ENCODE measurements at regions not wholly inside any gene's neighbourhood (a gene's known extent, or its start where the extent isn't known, plus 50 kb on each side); places are given as distances from the start of the nearest gene placed in this dataset.

DNA sequence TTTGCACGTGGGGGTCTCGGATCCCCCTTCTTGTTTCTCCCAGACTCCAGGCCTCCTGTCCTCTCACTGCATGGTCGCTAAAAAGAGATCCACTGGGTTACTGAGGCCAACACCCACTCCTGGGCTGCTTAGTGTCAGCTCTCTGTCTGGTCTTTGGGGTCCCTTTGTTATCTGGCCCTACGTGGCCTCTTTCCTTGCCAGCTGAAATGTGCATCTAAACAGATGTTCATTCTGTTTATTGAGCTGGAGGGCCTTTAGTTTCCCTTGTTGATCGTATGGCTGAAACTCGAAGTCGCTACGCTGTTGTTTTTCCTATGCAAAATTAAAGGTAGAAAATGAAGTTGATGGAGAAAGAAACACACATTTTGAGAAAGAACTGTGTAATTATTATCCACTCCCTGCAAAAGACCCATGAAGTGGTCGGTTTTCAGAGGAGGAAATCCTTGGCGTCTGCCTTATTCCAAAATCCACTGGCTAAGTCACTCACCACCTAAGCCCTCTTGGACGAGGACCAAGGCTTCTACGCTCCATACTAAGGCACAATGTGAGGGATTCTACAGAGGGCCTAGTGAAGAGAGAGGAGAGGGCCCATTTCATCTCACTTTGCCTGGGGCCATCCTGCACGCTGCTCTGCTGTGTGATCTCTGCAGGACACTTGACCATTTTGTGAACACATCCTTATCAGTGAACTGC is 105.3 kb downstream of the GLI2 start:
- CTCF ChIA-PET: no interaction called here

DNA sequence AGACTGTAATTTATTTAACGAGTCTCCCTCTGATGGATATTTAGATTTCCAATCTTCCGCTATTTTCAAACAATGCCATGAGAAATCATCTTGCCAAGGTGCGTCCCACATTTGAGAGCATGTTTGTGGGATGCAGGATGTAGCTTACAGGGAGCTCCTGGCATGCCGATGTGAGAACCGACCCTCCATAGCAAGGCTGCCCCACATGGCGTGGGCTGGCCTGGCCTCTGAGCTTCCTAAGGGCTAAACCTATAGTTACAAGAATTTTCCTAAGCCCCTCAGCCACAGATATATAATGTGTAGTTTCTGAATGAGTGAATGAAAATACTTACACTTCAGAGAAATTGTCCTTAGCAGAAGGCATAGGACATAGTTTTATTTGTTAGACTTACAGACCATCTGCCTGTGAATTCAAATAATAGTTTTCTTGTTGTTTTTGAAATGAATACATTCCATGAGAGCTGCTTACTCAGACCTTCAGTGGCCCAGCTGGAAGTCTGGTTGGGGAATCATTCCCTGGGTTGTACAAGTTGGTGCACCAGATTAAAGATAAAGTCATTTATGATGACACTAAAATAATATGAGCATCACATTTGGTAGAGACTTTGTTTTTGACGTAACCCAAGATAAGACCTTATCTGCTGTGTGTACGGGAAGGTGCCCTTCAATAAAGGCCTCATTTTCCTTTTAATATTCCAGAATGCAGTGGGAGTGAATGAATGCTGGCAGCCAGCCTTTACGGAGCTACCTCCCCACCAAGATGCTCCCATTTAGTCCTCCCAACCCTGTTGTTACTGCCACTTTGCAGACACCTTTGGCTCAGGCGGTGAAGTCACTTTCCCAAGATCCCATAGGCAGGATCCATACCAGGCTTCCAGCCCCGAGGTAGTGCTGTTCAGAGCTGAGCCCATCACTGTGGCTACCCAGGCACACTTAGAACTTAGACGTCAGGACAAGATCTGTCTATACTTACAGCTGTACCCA is 107.1 kb downstream of the GLI2 start:
- H3K9me3 Mint-ChIP-seq: no peaks in the 10 kb centered on the region
- peaks cover 2% of the 10 kb centered on the region for H3K27me3 Mint-ChIP-seq (ENCODE audit: low read depth)
- intact Hi-C loops (cut with micrococcal nuclease): no loop called here
- H3K27ac Mint-ChIP-seq: no peak overlapping the region
- no peaks in the 10 kb centered on the region for H3K4me1 Mint-ChIP-seq (ENCODE audit: low read depth)
- no peak overlapping the region for H3K4me3 Mint-ChIP-seq
- CTCF ChIA-PET: no interaction called here
- H3K36me3 Mint-ChIP-seq (ENCODE audit: low read depth): no peaks in the 10 kb centered on the region
- no peak for DNase-seq

More for the DNA sequence above, 105.3 kb downstream of the GLI2 start:
- Mint-ChIP-seq H3K27ac (no peak overlapping the region), H3K9me3 (no peaks in the 10 kb centered on the region), H3K4me3 (no peak overlapping the region), H3K27me3 (ENCODE audit: low read depth) (peaks cover 2% of the 10 kb centered on the region), H3K4me1 (ENCODE audit: low read depth) (no peaks in the 10 kb centered on the region), H3K36me3 (ENCODE audit: low read depth) (no peaks in the 10 kb centered on the region)
- DNase-seq: no peak
- intact Hi-C loops (cut with micrococcal nuclease): no loop called here

DNA sequence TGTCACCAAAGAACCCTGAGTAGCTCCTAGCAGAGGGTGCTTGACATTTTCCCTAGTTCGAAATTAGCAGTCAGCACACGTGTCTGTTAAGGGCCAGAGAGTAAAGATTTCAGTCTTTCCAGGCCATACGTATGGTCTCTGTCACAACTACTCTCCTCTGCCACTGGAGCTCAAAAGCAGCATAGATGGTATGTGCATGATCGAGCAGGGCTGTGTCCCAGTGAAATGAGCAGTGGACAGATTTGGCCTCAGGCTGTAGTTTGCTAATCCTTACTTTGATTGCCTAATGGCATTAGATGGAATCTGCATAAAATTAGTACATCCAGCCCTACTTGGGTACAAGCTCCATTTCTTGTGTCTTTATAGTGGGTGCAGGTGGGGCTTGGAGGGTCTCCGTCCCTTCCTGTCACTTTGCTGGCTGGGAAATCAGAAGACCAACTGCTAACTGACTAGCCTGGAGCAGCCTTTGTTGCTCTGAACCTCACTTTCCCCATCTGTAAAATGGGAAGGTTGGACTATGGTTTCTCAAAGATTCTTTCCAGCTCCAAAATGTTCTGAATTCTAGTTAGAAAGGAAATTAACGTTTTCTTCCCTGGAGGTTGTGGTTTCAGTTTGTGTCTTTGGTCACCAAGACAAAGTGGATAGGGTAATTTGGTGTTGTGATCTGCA is 108.5 kb downstream of the GLI2 start:
- Mint-ChIP-seq H3K36me3 (ENCODE audit: low read depth) (no peaks in the 10 kb centered on the region), H3K9me3 (peaks cover 2% of the 10 kb centered on the region), H3K4me3 (no peak overlapping the region), H3K27me3 (ENCODE audit: low read depth) (peaks cover 2% of the 10 kb centered on the region), H3K4me1 (ENCODE audit: low read depth) (no peaks in the 10 kb centered on the region), H3K27ac (no peak overlapping the region)
- no peak for DNase-seq
- CTCF ChIA-PET: no interaction called here
- intact Hi-C loops (cut with micrococcal nuclease): no loop called here

DNA sequence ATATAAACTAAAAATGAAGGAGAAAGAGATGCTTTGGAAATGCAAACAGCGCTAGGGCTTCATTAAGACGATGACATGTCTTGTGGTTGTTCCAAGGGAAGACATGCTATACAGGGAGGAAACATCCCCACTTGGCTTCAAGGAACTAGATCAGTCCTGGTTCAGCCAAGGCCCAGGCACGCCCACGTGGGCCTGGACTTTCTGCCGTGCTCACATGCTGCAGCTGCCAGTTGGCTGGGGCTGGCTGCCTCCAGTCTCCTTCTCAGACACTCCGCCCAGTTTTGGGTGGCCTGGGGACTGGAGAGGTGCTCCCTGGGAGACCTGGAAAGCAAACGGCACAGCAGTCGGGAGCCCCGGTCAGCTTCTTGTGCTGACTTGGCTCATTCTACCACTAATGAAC is 109.6 kb downstream of the GLI2 start:
- Mint-ChIP-seq H3K27ac (no peak overlapping the region), H3K9me3 (peaks cover 6% of the 10 kb centered on the region), H3K27me3 (ENCODE audit: low read depth) (peaks cover 2% of the 10 kb centered on the region), H3K36me3 (ENCODE audit: low read depth) (no peaks in the 10 kb centered on the region), H3K4me3 (no peak overlapping the region), H3K4me1 (ENCODE audit: low read depth) (no peaks in the 10 kb centered on the region)
- CTCF ChIA-PET: no interaction called here
- DNase-seq: no peak
- intact Hi-C loops (cut with micrococcal nuclease): no loop called here

DNA sequence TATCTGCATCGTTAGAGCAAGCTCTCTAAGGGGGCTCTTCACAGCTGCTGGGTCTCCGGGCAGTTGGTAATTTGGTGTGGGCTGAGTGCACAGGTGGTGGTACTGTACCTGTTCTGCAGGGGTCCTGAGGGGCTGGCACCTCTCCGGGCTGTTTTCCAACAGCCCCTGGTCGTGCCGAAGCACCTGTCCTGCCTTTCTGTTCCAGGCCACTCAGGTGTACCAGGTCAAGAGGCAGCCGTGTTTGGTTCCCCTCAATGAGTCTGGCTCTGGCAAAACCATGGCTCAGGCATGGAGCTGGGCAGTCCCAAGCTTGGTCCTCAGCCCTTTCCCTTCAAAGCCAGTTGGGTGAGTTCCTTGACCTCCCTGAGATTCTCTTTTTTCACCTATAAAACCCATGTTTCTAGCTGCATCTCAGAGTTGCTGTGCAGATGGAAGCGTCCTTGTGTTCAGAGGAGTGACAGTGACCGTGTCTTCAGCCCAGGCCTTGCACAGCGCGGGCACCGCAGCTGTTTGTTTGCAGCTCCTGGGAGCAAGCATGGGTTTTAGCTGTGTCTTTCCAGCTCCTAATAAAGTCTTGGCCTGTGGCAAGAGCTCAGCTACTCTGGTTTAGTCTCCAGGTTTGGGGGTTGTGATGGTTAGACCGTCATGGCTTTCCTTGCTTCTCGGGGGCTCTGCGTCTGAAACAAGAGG is 110.9 kb downstream of the GLI2 start:
- intact Hi-C loops (cut with micrococcal nuclease): no loop called here
- no peaks in the 10 kb centered on the region for H3K4me1 Mint-ChIP-seq (ENCODE audit: low read depth)

DNA sequence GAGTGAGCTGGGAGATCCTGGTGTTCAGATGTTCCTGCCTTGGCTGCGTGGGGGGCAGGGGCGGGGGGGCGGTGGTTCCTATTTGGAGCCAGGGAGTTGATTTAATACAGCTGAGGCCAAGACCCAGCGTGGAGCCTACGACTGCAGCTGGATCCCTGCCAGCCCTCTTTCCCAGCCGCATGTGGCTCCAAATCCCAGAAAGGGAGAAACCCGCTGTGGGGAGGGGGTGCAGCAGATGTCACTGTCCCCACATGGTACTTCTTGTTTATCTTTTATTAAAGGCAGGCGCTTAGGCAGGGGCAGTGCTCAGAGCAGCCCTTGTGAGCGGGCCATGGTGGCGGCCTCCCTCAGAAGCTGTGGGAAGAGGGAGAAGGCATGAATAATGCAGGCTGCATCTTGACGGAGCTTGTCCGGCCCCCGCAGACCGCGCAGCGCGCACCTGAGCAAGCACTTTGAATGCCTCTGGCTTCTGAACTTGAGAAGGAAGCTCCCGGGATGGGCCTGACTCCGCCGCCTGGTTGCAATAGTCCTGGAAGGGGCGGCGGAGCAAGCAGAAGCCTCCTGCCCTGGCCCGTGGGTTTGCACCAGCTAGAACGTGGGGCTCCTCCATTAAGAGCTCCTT is 112.1 kb downstream of the GLI2 start:
- intact Hi-C loops (cut with micrococcal nuclease): no loop called here
- no peaks in the 10 kb centered on the region for H3K4me1 Mint-ChIP-seq (ENCODE audit: low read depth)
- CTCF ChIA-PET: no interaction called here

More for the DNA sequence above, 110.9 kb downstream of the GLI2 start:
- Mint-ChIP-seq H3K4me3 (no peak overlapping the region), H3K36me3 (ENCODE audit: low read depth) (no peaks in the 10 kb centered on the region), H3K27me3 (ENCODE audit: low read depth) (no peaks in the 10 kb centered on the region), H3K9me3 (peaks cover 6% of the 10 kb centered on the region), H3K27ac (no peak overlapping the region)
- no peak for DNase-seq
- CTCF ChIA-PET: no interaction called here

DNA sequence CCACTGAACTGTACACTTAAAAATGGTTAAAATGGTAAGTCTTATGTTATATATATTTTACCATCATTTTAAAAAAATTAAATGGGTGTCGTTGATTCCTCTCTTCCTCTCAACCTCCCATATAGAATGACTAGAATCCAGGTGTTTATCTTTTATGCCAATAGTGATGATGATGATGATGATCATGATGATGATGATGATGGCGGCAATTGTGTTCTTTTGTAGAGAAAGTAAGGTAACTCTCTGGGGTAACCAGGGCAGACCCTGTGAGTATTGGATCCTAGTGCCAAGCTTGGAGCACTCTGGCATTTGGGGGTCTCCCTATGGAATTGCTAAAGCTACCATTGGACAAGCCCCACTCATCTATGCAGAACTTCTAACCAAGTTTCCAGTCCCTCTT is 113.6 kb downstream of the GLI2 start:
- Mint-ChIP-seq H3K27me3 (ENCODE audit: low read depth) (no peaks in the 10 kb centered on the region), H3K4me3 (no peak overlapping the region), H3K36me3 (ENCODE audit: low read depth) (no peaks in the 10 kb centered on the region), H3K9me3 (peaks cover 6% of the 10 kb centered on the region), H3K4me1 (ENCODE audit: low read depth) (no peaks in the 10 kb centered on the region), H3K27ac (no peak overlapping the region)
- intact Hi-C loops (cut with micrococcal nuclease): no loop called here
- DNase-seq: no peak
- CTCF ChIA-PET: no interaction called here

More for the DNA sequence above, 112.1 kb downstream of the GLI2 start:
- Mint-ChIP-seq H3K4me3 (no peak overlapping the region), H3K27ac (no peak overlapping the region), H3K27me3 (ENCODE audit: low read depth) (no peaks in the 10 kb centered on the region), H3K9me3 (peaks cover 6% of the 10 kb centered on the region), H3K36me3 (ENCODE audit: low read depth) (no peaks in the 10 kb centered on the region)
- DNase-seq: no peak

DNA sequence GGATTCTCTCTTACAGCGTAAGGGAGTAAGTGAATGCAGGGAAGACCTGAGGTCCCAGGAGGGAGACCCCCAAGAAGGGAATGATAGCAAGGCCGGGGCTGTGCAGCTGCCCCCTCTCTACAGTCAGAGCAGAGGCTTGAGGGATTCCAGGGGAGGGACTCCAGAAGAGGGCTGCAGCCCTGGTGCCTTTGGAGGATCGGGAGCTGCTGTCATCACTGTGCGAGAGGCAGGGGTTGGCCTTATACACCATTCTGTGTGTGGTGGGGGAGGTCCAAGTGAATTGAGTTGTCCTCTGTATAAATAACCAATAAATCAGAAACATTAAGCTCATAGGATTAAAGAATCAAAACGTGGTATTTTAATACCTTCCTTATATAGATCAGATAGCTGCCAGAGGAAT is 114.9 kb downstream of the GLI2 start:
- peaks cover 6% of the 10 kb centered on the region for H3K9me3 Mint-ChIP-seq
- H3K27ac Mint-ChIP-seq: no peak overlapping the region
- no peaks in the 10 kb centered on the region for H3K36me3 Mint-ChIP-seq (ENCODE audit: low read depth)
- H3K4me3 Mint-ChIP-seq: no peak overlapping the region
- no peaks in the 10 kb centered on the region for H3K27me3 Mint-ChIP-seq (ENCODE audit: low read depth)
- intact Hi-C loops (cut with micrococcal nuclease): no loop called here
- no peaks in the 10 kb centered on the region for H3K4me1 Mint-ChIP-seq (ENCODE audit: low read depth)
- CTCF ChIA-PET: no interaction called here
- no peak for DNase-seq

DNA sequence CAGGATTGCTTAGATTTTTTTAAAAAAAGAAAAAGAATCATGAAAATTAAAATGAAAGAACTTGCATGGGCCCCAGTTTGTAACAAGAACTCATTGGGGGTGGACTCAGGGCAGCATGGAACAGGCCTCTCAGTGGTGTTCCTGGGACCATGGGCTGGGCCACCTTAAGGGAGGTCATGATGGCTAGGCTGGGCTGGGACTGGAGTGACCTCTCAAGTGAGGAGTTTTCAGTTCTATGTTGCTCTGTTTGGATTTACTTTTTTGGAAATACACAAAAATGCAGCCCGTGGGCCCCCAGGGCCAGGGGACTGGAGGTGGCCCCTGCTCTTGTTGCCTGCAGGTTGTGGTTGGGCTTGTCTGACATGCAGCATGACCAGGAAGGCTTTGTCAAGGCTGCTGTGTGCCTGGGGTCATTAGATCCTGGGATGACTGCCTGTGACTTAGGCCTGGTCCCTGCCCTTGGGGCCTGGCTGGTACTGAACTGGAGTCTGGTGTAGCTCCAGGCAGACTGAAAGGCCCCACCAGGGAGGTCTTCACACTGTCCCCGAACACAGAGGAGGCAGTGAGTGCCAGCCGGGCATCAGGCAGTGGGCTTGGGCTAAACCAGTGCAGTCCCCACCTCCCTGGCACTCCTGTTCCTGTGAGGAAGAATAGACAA is 115.6 kb downstream of the GLI2 start:
- no peak for DNase-seq
- Mint-ChIP-seq H3K9me3 (peaks cover 6% of the 10 kb centered on the region), H3K27me3 (ENCODE audit: low read depth) (no peaks in the 10 kb centered on the region), H3K36me3 (ENCODE audit: low read depth) (no peaks in the 10 kb centered on the region), H3K27ac (no peak overlapping the region), H3K4me3 (no peak overlapping the region), H3K4me1 (ENCODE audit: low read depth) (no peaks in the 10 kb centered on the region)
- intact Hi-C loops (cut with micrococcal nuclease): no loop called here
- CTCF ChIA-PET: no interaction called here

DNA sequence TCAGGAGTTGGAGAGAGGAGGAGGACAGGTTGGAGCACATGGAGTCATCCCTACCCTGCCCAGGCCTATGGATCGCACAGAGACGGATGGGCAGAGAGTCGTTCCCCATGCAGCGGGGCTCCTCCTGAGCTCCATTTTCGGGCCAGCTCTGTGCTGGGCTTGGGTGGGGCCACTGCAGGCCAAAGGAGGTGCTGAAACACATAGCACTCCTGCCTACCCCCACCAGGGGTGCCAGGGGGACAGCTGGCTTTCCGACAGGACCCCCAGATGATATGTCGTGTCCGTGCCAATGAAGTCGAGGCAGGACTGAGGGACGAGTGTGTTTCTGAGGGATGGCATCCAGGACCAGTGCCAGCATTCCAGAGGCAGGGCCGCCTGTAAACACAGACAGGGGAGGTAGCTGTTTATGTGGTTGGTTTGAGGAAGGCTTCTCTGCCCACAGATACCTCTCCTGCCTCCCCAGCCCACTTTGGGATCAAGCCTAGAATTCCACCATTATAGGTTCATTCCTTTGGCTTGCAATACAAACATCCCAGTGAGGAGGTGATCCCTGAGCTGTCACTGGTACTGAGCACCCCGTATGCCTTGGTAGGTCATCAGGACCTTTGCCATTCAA is 116.6 kb downstream of the GLI2 start:
- intact Hi-C loops (cut with micrococcal nuclease): no loop called here
- Mint-ChIP-seq H3K9me3 (peaks cover 6% of the 10 kb centered on the region), H3K27ac (no peak overlapping the region), H3K36me3 (ENCODE audit: low read depth) (no peaks in the 10 kb centered on the region), H3K4me3 (no peak overlapping the region), H3K4me1 (ENCODE audit: low read depth) (no peaks in the 10 kb centered on the region), H3K27me3 (ENCODE audit: low read depth) (no peaks in the 10 kb centered on the region)
- no peak for DNase-seq
- CTCF ChIA-PET: no interaction called here

DNA sequence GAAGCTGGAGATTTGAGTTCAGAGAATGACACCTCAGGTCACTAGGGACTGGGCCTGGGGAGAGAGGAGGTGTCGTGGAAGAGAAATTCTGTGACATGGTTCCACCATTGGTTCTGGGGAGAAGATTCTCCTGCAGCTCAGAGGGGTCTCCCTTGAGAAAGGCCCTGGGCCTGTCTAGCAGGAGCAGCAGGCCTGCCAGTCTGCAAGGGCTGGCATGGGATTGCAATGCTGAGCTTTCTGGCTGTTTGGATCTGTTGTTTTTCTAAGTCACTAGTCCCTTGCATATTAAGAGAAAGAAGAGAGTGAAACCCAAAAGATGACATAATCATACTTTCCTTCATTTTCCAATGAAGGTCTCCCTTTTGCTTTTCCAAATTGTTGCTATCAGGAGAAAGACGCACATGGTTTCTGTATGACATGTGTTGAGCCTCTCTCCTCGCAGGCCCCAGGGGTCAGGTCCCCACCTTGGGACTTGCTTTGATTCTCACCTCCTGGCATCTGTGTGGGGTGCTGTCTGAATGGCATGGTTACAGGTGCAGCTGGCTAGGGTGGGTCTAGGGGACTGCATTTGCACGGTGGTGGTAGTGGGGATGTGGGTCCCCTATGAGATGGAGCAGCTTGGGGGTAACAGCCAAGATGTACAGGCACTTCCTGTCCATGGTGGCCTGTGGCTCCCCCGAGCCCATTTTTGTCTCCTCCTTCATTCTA is 117.8 kb downstream of the GLI2 start:
- Mint-ChIP-seq H3K4me3 (no peak overlapping the region), H3K9me3 (peaks cover 6% of the 10 kb centered on the region), H3K27me3 (ENCODE audit: low read depth) (no peaks in the 10 kb centered on the region), H3K36me3 (ENCODE audit: low read depth) (no peaks in the 10 kb centered on the region), H3K27ac (no peak overlapping the region), H3K4me1 (ENCODE audit: low read depth) (no peaks in the 10 kb centered on the region)
- DNase-seq: no peak
- intact Hi-C loops (cut with micrococcal nuclease): no loop called here
- CTCF ChIA-PET: no interaction called here

Data from activated naive CD4-positive, alpha-beta T cell treated with anti-CD3 and anti-CD28 coated beads for 36 hours (primary cell).